ENCODE measurements at regions not wholly inside any gene's neighbourhood (a gene's known extent, or its start where the extent isn't known, plus 50 kb on each side); places are given as distances from the start of the nearest gene placed in this dataset.
"Not testable (repeated sequence)": the region's sequence is repeated elsewhere in the genome, so short reads cannot be mapped to it uniquely, and the experiment has no call there.

DNA sequence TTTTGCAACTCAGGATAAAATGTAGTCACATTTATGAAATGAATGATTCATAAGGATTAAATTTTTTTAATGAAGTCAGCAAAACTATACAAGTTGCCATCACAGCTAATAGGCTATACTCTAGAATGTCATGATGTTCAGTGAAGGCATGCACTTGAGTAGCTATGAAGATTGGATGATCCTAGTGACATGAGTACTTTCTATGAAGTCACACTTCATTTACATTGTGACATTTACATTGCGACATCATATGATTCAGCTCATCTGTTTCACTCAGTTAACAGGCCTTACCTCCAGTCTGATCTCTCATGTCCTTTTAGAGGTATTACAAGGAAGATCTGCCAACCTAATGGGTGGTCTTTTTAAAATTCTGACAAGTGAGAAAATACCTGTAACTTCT lies 82.7 kb upstream of the FGF13 start:
- no peak for DNase-seq (ENCODE audit: low read depth, low spot score)
- no peak overlapping the region for H3K27ac ChIP-seq

DNA sequence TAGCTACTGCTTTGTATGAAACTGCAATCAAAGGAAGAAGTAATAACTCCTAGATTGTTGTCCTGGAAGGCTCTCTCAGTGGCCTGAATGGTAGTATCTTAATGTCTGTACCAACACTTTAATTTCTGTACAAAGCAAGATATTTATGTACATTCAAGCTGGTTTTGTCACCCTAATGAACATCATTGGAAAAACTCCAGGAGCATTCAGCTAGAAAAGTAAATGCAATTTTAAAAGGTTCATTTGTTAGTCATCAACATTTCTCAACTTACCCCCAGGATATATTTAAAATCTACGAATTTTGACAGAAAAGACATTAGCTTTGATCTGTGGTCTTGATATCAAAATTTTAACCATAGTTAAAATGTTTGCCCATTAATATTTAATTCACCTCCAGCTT lies 80.0 kb upstream of the FGF13 start:
- DNase-seq (ENCODE audit: low read depth, low spot score), result no peak
- no peak overlapping the region for H3K27ac ChIP-seq

DNA sequence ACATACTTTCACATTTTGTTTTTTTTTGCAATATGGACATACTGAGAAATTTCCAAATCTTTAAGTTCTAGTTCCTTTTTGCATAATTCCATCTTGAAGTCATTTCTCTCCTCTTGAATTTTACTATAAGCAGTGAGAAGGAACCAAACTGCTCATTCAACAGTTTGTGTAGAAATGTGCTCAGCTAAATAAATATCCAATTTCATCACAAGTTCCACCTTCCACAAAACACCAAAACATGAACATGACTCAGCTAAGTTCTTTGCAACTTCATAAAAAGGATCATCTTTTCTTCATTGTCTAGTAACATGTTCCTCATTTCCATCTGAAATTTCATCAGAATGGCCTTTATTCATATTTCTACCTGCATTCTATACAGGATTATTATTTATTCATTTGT lies 77.3 kb upstream of the FGF13 start:
- no peak overlapping the region for H3K27ac ChIP-seq
- no peak for DNase-seq (ENCODE audit: low read depth, low spot score)

DNA sequence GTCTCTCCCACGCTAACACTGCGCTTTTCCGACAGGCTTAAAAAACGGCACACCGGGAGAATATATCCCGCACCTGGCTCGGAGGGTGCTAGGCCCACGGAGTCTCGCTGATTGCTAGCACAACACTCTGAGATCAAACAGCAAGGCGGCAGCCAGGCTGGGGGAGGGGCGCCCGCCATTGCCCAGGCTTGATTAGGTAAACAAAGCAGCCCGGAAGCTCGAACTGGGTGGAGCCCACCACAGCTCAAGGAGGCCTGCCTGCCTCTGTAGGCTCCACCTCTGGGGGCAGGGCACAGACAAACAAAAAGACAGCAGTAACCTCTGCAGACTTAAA lies 67.0 kb upstream of the FGF13 start:
- not testable (repeated sequence) for DNase-seq (ENCODE audit: low read depth, low spot score); H3K27ac ChIP-seq

DNA sequence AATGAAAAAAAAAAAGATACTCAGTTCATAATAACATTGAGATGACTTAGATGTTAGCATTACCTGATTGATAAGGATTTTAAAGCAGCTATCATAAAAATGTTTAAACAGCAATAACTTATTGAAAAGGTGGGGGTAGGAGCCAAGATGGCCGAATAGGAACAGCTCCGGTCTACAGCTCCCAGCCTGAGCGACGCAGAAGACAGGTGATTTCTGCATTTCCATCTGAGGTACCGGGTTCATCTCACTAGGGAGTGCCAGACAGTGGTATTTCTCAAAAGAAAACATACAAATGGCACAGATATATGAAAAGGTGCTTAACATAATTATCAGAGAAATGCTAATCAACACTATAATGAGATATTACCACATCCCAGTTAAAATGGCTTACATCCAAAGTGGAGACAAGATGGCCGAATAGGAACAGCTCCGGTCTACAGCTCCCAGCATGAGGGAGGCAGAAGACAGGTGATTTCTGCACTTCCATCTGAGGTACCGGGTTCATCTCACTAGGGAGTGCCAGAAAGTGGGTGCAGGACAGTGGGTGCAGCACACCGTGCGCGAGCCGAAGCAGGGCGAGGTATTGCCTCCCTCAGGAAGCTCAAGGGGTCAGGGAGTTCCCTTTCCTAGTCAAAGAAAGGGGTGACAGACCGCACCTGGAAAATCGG lies 66.5 kb upstream of the FGF13 start:
- H3K27ac ChIP-seq; DNase-seq (ENCODE audit: low read depth, low spot score): not testable (repeated sequence)

DNA sequence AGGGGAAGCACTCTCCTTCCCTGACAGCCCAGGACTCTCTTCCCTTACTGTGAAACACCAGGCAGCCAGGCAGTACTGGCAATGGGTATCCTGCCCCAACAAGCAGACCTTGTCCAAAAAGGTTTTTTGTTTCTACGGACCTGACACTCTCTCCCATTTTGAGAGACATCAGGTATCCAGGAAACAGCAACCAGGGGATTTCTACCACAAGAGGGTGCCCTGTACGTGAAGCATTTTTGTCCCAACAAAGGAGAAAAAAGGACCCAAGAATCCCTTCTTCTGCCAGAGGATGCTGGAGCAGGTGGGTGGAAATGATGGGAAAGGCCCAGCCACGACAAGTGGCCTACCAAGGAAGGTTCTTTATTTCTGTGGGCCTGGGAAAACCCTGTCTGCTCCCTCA lies 65.7 kb upstream of the FGF13 start:
- H3K27ac ChIP-seq, result no peak overlapping the region
- no peak for DNase-seq (ENCODE audit: low read depth, low spot score)

DNA sequence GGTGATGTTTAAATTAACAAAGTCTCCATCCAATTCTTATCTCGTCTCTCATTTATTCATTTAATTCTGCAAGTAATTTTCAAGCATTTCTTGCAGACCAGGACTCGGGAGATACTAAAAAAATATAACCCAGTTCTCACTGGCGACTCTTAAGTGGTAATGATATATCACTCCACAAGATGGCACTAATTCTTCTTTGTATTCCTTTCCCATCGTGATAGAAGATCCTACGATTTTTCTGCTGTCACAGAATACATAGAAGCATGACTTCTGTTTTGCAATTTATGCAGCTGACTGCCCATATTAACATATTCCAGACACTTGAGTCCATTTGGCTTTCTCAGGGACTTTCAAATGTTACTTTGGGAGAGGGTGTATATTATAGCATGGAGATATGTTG lies 64.0 kb upstream of the FGF13 start:
- H3K27ac ChIP-seq, result no peak overlapping the region
- DNase-seq (ENCODE audit: low read depth, low spot score), result no peak

DNA sequence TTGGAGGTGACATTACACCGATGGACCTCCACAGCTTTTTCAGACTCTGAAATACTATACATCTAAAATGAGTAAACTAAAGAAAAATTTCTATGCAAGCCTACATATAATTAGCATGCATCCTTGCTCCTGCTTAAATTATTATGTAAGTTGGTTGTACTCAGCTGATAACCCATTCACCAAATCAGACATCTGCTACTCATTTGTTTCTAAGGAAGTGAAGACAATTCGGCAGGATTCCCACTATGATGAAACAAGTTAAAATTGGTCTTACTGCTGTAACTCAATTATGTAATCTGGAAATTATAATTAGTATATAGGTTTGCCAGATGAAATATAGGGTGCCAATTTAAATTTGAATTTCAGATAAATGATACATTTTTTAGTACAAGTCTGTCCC lies 59.5 kb upstream of the FGF13 start:
- no peak for DNase-seq (ENCODE audit: low read depth, low spot score)
- no peak overlapping the region for H3K27ac ChIP-seq

DNA sequence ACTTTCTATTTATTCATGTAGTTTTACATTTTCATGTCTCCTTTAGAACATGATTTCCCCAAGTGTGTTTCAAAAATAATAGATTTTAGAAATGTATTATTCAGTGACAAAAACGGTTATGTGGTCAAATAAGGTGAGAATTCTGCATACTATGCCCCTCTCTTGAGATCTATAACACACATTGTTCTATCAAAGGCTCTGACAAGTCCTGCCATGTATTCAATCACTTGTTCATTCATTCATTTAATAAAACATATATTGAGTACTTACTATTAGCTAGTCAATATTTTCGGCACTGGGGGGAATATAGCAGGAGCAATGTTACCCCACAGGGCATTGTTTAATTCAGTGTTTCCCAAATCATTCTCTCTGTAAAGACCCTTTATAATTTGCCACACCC lies 58.4 kb upstream of the FGF13 start:
- no peak overlapping the region for H3K27ac ChIP-seq
- DNase-seq (ENCODE audit: low read depth, low spot score), result no peak

DNA sequence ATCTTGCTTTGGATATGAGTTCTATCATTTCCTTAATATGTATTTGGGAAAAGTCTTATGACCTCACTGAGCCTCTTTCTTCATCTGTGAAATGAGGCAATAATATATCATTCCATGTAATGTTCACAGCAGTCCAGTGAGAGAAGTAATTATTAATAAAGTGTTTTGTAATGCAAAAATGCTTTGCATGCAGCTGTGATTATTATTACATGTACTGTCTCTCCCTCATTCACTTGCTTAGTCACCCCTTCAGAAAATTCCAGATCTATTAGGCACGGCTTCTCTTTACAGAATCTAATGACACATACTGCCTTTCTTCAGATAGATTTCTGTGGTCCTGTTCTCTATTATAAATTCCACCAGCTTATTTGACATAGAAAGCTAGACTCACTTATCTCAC lies 53.5 kb upstream of the FGF13 start:
- no peak for DNase-seq (ENCODE audit: low read depth, low spot score)
- H3K27ac ChIP-seq, result peak overlapping the region; percentile 36

DNA sequence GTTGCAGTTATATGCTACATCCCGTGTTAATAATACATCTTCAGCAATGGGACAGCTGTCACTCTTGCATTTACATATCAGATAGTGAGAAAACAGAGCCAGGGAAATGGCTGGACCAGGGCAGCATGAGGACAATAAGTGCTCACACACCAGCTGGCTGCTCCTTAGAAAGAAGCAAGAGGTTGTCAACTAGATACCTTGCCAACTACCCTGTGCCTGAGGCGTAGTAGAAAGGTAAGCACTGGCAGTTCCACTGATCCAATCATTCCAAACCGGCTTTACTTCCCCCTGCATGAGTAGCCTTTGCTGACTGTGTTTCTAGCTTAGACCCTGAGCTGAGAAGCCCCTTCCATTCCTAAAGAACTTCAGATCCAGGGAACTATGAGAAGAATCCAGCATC lies 52.2 kb upstream of the FGF13 start:
- no peak overlapping the region for H3K27ac ChIP-seq
- no peak for DNase-seq (ENCODE audit: low read depth, low spot score)

DNA sequence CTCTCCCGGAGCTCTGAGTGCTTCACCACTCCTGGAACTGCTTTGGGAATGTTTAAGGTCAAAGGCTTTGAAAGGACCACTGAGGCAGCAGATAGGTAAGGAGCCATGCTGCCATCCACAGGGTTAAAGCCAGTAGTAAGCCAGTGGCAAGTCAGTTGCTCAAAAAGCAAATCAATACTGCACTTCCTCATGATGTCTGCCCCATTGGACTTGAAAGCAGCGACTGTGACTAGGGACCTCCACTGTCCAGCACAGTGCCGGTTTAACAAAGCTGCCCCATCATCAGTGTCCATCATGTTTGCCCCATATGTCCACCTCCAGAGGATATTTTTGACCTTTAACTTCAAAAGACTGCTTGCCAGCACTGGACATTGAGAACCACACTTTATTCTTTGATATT lies 49.9 kb upstream of the FGF13 start:
- no peak for DNase-seq (ENCODE audit: low read depth, low spot score)
- H3K27ac ChIP-seq, result no peak overlapping the region
